Astrocyte of the cerebellum (primary cell): ENCODE measurements at regions not wholly inside any gene's neighbourhood (a gene's known extent, or its start where the extent isn't known, plus 50 kb on each side); places are given as distances from the start of the nearest gene placed in this dataset.
"Not testable (repeated sequence)": the region's sequence is repeated elsewhere in the genome, so short reads cannot be mapped to it uniquely, and the experiment has no call there.

Source experiments
- DNase-seq: peaks from one replicate; pipeline ENCODE4 v3.0.0-alpha.2; 2011; ENCODE audit warnings: low read depth
- H3K4me3 ChIP-seq: 2 replicates; pipeline ENCODE4 v1.5.1; 2011; ENCODE audit warnings: mild to moderate bottlenecking, low read depth, low read length, moderate library complexity
- in situ Hi-C: cut with HindIII; loops from 2 replicates; pipeline ENCODE4 v1.10.0; 2017; ENCODE audit warnings: low sequenced_read_pairs
- TF ChIP-seq, protein P1 (sequence below): IDR thresholded peaks from 2 replicates; pipeline ENCODE4 v1.5.1; 2012; ENCODE audit warnings: low read length, low read depth, moderate library complexity, mild to moderate bottlenecking; ENCODE audit errors: missing control alignments

DNA sequence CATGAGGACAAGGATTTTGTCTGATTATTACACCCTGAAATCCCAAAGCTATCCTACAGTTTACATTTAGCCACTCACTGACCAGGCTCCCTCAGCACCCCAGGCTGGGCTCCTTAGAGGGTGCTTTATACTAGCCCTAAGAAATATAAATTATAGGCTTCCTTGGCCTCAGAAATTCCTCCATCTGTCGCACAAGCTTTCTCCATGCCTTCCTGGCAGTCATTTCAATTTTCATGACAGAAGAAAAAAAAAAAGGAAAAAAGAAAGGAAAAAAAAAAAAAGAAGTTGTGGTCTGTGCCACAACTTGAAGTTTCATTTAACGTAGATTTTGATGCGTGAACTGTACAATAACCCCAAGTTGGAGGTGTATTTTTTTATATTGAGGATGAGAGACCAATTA, 719.5 kb downstream of the BCL11A start:
- no peak overlapping the region for H3K4me3 ChIP-seq
- no peak for DNase-seq
- in situ Hi-C loops: no loop called here
- TF ChIP-seq, protein P1, sequence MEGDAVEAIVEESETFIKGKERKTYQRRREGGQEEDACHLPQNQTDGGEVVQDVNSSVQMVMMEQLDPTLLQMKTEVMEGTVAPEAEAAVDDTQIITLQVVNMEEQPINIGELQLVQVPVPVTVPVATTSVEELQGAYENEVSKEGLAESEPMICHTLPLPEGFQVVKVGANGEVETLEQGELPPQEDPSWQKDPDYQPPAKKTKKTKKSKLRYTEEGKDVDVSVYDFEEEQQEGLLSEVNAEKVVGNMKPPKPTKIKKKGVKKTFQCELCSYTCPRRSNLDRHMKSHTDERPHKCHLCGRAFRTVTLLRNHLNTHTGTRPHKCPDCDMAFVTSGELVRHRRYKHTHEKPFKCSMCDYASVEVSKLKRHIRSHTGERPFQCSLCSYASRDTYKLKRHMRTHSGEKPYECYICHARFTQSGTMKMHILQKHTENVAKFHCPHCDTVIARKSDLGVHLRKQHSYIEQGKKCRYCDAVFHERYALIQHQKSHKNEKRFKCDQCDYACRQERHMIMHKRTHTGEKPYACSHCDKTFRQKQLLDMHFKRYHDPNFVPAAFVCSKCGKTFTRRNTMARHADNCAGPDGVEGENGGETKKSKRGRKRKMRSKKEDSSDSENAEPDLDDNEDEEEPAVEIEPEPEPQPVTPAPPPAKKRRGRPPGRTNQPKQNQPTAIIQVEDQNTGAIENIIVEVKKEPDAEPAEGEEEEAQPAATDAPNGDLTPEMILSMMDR: no peak

DNA sequence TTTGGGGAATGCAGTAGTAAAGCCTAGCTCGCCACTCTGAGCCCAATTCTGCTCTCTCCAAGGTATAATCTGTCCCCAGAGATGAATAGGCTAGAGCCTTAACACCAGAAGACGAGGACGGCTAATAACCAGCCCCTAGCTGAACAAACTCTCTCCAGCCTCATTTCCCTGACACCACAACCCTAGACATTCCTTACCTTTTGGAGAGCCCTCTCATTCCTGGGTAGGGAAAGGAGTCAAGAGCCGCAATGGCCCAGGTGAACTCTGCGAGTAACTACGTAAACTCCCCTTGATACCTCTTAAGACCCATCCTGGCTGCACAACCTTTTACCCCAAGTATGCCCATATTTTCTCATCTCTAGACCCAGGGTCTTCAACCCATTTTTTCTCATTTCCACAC, 722.9 kb downstream of the BCL11A start:
- DNase-seq: no peak
- in situ Hi-C loops: no loop called here
- TF ChIP-seq, protein P1: no peak
- no peak overlapping the region for H3K4me3 ChIP-seq

DNA sequence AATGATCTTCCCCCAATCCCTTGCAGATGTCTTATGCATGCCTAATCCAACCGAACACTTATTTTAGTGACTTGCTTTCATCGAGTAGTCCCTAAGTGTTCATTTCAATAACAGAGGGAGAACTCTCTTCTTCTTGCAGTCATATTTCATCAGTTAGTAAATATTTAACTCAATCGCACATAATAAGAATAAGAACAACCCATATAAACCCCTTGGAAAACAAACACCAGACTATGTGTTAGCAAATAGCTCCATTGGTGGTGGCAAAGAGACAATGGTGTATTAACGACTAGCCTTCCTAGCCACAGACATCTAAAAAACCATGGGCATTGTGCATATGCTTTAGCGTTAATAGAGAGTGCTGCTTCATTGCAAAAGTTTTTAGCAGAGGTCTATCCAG, 725.8 kb downstream of the BCL11A start:
- no peak for DNase-seq
- in situ Hi-C loops: no loop called here
- TF ChIP-seq, protein P1: no peak
- no peak overlapping the region for H3K4me3 ChIP-seq

DNA sequence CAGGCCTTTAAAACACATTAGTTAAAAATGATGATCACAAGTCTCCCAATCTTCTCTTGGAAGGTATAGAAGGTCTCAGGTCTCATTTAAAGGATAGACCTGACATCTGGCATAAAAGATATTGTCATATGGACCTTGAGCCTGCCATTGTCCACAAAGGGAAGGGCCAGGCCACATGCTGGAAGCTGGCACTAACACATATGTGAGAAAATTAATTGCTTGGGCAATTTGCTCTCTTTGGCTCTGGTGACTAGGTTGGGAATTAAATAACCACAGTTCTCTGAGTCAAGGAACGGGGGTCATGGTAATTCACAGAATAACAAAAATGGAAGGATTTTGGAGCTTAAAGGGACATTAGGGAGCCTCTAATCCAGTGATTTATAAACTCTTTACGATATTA, 727.3 kb downstream of the BCL11A start:
- TF ChIP-seq, protein P1: no peak
- in situ Hi-C loops: no loop called here
- H3K4me3 ChIP-seq: no peak overlapping the region
- DNase-seq: no peak

DNA sequence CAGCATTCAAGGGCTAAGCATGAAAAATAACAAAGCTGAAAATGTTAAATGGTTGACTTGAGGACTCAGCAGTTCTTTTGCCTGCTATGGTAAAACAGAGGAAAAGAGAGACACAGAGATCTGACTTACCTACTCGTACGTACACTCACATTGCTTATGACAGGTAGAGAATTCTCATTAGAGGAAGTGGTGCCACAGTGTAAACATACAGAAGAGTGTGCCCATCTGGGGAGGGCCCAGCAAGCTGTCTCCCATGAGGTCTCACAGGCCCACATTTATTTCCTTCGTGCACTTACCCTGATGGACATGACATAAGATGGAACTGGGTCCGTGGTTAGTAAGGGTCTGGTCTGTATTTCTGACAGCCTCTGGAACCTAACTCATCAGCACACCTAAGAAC, 729.1 kb downstream of the BCL11A start:
- H3K4me3 ChIP-seq: no peak overlapping the region
- TF ChIP-seq, protein P1: no peak
- in situ Hi-C loops: no loop called here
- DNase-seq: no peak

DNA sequence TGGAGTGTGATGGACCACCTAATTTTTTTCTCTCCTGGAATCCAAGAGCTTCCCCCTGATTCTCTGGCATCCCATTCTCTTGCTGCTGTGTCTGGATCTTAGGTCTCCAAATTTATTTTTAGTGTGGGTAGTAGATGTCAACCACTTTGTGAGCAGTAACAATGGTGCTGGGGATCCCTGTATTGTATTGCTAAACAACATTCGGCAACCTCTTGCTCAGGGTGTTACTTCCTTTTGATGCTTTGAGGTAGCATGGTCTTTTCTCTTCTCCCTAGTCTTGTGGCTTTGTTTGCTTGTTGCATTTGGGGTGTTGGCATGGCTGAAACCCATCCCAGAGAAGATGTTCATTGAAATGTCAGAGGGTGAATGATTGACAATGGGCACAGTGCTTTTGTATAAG, 737.4 kb downstream of the BCL11A start:
- in situ Hi-C loops: no loop called here
- DNase-seq: no peak
- H3K4me3 ChIP-seq: no peak overlapping the region
- TF ChIP-seq, protein P1: no peak

DNA sequence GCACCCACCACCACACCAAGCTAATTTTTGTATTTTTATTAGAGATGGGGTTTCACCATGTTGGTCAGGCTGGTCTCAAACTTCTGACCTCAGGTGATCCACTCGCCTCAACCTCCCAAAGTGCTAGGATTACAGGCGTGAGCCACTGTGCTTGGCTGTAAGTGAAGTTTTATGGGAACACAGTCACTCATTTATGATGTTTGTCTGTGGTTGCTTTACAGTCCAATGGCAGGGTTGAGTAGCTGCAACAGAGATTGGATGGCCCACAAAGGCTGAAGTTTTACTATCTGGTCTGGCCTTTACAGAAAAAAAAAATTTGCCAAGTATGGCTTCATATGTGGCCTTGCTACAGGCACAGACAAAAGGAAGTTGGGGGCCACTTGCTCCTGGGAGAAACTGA, 743.2 kb downstream of the BCL11A start:
- DNase-seq, in situ Hi-C loops: not testable (repeated sequence)

More for the DNA sequence above, 743.2 kb downstream of the BCL11A start:
- not testable (repeated sequence) for H3K4me3 ChIP-seq
